Chondrocyte (in vitro differentiated cells): ENCODE measurements at regions not wholly inside any gene's neighbourhood (a gene's known extent, or its start where the extent isn't known, plus 50 kb on each side); places are given as distances from the start of the nearest gene placed in this dataset.

Experiments used
- DNase-seq: peaks from one replicate; pipeline ENCODE4 v3.0.0; 2021; ENCODE audit warnings: mixed read lengths, low spot score
- H3K27ac Mint-ChIP-seq: one replicate; pipeline ENCODE4 v1.8.0; 2021; ENCODE audit warnings: mild to moderate bottlenecking, moderate library complexity, mixed read lengths; ENCODE audit not compliant: unreplicated experiment
- H3K27me3 Mint-ChIP-seq: 2 replicates; pipeline ENCODE4 v1.8.0; 2021; ENCODE audit warnings: low read depth, mixed read lengths
- H3K36me3 Mint-ChIP-seq: 2 replicates; pipeline ENCODE4 v1.8.0; 2021; ENCODE audit warnings: low read depth, mixed read lengths
- H3K4me1 Mint-ChIP-seq: 2 replicates; pipeline ENCODE4 v1.8.0; 2021; ENCODE audit warnings: low read depth, mild to moderate bottlenecking, mixed read lengths
- H3K4me3 Mint-ChIP-seq: one replicate; pipeline ENCODE4 v1.8.0; 2021; ENCODE audit warnings: mild to moderate bottlenecking, moderate library complexity, mixed read lengths; ENCODE audit not compliant: unreplicated experiment
- H3K9me3 Mint-ChIP-seq: 2 replicates; pipeline ENCODE4 v1.8.0; 2021; ENCODE audit warnings: low read depth, mixed read lengths
- TF ChIP-seq, protein P1 (sequence below): fragments of 200-600 bp; sonication (generic); IDR thresholded peaks from 2 replicates; pipeline ENCODE4 v1.5.0; 2021; ENCODE audit warnings: antibody characterized with exemption, mild to moderate bottlenecking, moderate library complexity

DNA sequence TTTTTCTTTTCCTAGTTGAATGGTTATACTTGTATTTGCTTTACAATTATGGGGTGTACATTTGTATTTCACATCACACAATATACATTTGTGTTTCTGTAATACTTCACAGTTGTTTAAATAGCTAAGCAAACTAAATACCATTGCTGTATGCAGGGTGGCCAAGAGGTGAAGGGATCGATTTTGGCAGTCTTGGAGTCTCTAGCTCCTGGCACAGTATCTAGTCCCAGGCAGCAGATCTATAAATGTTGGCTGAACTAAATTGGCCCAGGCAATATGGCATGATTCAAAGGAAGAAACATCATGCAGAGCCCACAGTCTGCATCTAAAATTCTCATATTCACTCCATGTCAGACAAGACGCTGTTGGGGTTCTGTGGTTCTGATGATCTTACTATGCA, 110.1 kb upstream of the GPBP1 start:
- TF ChIP-seq, protein P1, sequence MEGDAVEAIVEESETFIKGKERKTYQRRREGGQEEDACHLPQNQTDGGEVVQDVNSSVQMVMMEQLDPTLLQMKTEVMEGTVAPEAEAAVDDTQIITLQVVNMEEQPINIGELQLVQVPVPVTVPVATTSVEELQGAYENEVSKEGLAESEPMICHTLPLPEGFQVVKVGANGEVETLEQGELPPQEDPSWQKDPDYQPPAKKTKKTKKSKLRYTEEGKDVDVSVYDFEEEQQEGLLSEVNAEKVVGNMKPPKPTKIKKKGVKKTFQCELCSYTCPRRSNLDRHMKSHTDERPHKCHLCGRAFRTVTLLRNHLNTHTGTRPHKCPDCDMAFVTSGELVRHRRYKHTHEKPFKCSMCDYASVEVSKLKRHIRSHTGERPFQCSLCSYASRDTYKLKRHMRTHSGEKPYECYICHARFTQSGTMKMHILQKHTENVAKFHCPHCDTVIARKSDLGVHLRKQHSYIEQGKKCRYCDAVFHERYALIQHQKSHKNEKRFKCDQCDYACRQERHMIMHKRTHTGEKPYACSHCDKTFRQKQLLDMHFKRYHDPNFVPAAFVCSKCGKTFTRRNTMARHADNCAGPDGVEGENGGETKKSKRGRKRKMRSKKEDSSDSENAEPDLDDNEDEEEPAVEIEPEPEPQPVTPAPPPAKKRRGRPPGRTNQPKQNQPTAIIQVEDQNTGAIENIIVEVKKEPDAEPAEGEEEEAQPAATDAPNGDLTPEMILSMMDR, result no peak
- Mint-ChIP-seq H3K36me3 (no peaks in the 10 kb centered on the region), H3K27me3 (peaks cover 11% of the 10 kb centered on the region), H3K4me1 (no peaks in the 10 kb centered on the region), H3K4me3 (no peak overlapping the region), H3K9me3 (peaks cover 14% of the 10 kb centered on the region), H3K27ac (no peak overlapping the region)
- DNase-seq, result no peak

- Mint-ChIP-seq H3K4me1 (no peaks in the 10 kb centered on the region), H3K27ac (no peak overlapping the region), H3K4me3 (no peak overlapping the region), H3K9me3 (peaks cover 24% of the 10 kb centered on the region), H3K27me3 (peaks cover 4% of the 10 kb centered on the region), H3K36me3 (no peaks in the 10 kb centered on the region)
- TF ChIP-seq, protein P1, result no peak
- no peak for DNase-seq
Observed at GRCh38 chr5:57066924-57067596, 106.8 kb upstream of the GPBP1 start.

DNA sequence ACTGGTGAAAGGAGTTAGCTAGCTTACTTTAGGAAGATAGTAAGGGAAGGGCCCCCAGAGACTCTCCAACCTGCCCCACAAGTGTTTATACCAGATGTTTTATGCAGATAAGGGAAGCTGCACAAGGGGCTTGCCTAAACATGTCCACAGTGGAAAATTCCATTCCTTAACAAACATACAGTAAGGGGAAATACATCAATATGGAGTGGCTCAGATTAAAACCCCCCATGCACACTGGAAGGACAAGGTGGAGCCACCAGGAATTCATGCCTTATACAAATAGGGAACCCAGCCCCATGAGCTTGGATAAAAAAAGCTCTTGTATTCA, 106.3 kb upstream of the GPBP1 start:
- H3K36me3 Mint-ChIP-seq, result no peaks in the 10 kb centered on the region
- DNase-seq, result no peak
- H3K27ac Mint-ChIP-seq, result no peak overlapping the region
- H3K27me3 Mint-ChIP-seq, result peaks cover 5% of the 10 kb centered on the region
- H3K4me1 Mint-ChIP-seq, result peaks cover 2% of the 10 kb centered on the region
- H3K4me3 Mint-ChIP-seq, result no peak overlapping the region
- peaks cover 24% of the 10 kb centered on the region for H3K9me3 Mint-ChIP-seq
- TF ChIP-seq, protein P1, result no peak

DNA sequence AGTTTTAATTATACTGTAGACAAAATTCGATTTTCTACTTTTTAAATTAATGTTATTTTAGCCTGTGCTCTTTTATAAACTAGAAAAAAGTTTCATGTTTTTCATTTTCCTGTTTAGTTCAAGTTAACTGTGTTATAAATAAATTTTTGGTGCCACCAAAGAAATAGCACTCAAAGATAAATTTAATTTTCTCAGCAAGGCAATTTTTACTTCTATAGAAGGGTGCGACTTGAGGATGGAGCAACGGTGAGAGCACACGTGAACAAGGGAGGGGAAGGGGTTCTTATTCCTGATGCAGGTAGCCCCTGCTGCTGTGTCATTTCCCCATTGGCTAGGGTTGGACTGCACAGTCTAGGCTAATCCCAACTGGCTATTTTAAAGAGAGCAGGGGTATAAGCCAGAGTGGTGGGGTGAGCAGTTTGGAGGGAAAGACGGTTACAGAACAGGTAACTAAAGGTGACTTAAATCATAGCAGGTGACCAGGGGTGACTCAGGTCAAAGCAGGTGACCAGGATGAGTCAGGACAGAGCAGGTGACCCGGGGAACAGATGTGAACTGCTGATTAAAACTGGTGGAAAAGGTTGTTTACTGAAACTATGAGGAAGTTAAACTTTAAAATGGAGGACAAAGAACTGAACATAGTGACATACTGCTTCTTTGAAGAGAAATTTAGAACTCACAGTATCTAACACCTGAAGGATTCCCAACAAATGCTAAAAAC, 104.6 kb upstream of the GPBP1 start:
- Mint-ChIP-seq H3K36me3 (no peaks in the 10 kb centered on the region), H3K27ac (no peak overlapping the region), H3K4me3 (no peak overlapping the region), H3K27me3 (peaks cover 1% of the 10 kb centered on the region), H3K4me1 (peaks cover 3% of the 10 kb centered on the region), H3K9me3 (peaks cover 24% of the 10 kb centered on the region)
- DNase-seq, result no peak
- TF ChIP-seq, protein P1, result no peak

DNA sequence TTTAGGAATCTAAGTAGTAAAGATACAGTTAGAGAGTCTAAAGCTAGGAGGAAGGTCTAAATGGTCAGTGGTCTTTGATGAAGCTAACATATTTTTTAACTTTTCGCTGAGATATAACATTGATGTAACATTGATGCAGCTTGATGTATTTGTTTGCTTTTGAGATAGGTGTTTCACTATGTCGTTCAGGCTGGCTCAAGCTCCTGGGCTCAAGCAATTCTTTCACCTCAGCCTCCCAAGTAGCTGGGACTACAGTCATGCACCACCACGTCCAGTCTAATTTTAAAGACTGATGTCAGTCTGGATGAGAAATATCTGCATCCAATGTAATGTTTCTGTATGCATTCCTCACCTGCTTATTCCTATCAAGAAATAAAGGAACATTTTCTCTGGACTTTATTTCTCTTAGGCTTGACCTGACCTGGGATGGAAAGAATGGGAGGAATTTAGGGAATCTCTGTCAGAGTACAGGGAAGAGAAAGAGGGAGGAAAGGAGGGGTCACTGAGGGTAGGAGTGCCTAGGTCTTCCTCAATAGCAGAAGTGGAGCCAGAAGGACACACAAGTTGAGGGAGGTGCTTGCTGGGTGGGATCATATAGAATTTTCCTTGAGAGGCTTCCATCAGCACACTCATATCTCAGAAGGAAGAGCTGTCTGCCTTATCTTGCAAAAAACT, 101.5 kb upstream of the GPBP1 start:
- Mint-ChIP-seq H3K27ac (no peak overlapping the region), H3K27me3 (peaks cover 3% of the 10 kb centered on the region), H3K36me3 (peaks cover 4% of the 10 kb centered on the region), H3K4me1 (peaks cover 3% of the 10 kb centered on the region), H3K4me3 (no peak overlapping the region), H3K9me3 (peaks cover 15% of the 10 kb centered on the region)
- TF ChIP-seq, protein P1, result no peak
- DNase-seq, result no peak
